ENCODE measurements at regions not wholly inside any gene's neighbourhood (a gene's known extent, or its start where the extent isn't known, plus 50 kb on each side); places are given as distances from the start of the nearest gene placed in this dataset.
"Not testable (repeated sequence)": the region's sequence is repeated elsewhere in the genome, so short reads cannot be mapped to it uniquely, and the experiment has no call there.

DNA sequence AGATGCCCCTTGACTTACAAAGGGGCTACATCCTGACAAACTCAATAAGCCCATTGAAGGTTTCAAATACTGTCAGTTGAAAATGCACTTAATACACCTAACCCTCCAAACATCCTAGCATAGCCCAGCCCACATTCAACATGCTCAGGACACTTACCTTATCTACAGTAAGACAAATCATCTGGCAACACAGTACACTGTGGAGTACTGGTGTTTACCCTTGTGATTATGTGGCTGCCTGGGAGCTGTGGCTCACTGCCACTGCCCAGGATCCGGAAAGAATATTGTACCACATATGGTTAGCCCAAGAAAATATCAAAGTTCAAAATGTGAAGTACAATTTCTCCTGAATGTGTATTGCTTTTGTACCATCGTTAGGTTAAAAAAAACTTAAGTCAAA, 562.2 kb downstream of the HTR1A start:
- no peak for TF ChIP-seq CTCF (IDR thresholded peaks at IDR 0.05; ENCODE audit: low read depth, low read length)
- no peak for TF ChIP-seq EZH2phosphoT487 (IDR thresholded peaks at IDR 0.05; ENCODE audit: low read depth)
- Histone ChIP-seq H2AFZ (ENCODE audit: low read depth, low read length) (no peak overlapping the region), H3K27ac (ENCODE audit: low read length) (no peak overlapping the region)

DNA sequence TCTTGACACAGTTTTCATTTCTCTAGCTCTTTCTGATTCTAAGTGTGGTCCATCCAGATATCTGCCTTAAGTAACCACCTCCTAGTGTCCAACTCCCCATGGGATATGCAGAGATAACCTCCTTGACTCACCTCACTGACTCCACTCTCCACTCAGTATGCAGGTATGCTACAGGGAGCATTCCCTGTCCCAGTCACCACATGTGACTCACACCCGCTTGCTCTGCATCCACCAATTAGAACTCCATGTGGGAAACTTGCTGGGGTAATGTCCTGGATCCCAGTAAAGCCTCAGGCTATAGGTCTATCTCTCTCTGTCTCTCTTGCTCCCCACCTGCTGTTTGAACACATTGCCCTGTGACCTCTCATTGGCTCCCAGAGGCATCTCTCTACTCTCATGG, 563.9 kb downstream of the HTR1A start:
- TF ChIP-seq CTCF (IDR thresholded peaks at IDR 0.05; ENCODE audit: low read depth, low read length) (no peak), EZH2phosphoT487 (IDR thresholded peaks at IDR 0.05; ENCODE audit: low read depth) (no peak)
- no peak overlapping the region for H3K4me3 ChIP-seq (ENCODE audit: low read length)
- no peaks in the 10 kb centered on the region for H3K79me2 ChIP-seq (ENCODE audit: low read length)
- no peak overlapping the region for H3K27ac ChIP-seq (ENCODE audit: low read length)
- H3K9ac ChIP-seq (ENCODE audit: low read length): no peak overlapping the region
- no peak overlapping the region for H3K4me2 ChIP-seq (ENCODE audit: low read length)
- H3K4me1 ChIP-seq (ENCODE audit: low read length): no peaks in the 10 kb centered on the region
- no peaks in the 10 kb centered on the region for H3K9me3 ChIP-seq (ENCODE audit: insufficient read depth, low read length)
- no peaks in the 10 kb centered on the region for H3K36me3 ChIP-seq (replicated peaks; ENCODE audit: low read depth, low read length)
- no peaks in the 10 kb centered on the region for H3K27me3 ChIP-seq (ENCODE audit: low read depth, low read length)
- H4K20me1 ChIP-seq (ENCODE audit: insufficient read depth, low read length): no peaks in the 10 kb centered on the region
- no peak overlapping the region for H2AFZ ChIP-seq (ENCODE audit: low read depth, low read length)

More for the DNA sequence above, 562.2 kb downstream of the HTR1A start:
- H3K27me3 ChIP-seq (ENCODE audit: low read depth, low read length): no peaks in the 10 kb centered on the region
- H3K9me3 ChIP-seq (ENCODE audit: insufficient read depth, low read length): no peaks in the 10 kb centered on the region
- no peak overlapping the region for H3K9ac ChIP-seq (ENCODE audit: low read length)
- no peaks in the 10 kb centered on the region for H3K36me3 ChIP-seq (replicated peaks; ENCODE audit: low read depth, low read length)
- H3K4me3 ChIP-seq (ENCODE audit: low read length): no peak overlapping the region
- H4K20me1 ChIP-seq (ENCODE audit: insufficient read depth, low read length): no peaks in the 10 kb centered on the region
- H3K4me2 ChIP-seq (ENCODE audit: low read length): no peak overlapping the region
- H3K4me1 ChIP-seq (ENCODE audit: low read length): no peaks in the 10 kb centered on the region
- no peaks in the 10 kb centered on the region for H3K79me2 ChIP-seq (ENCODE audit: low read length)

DNA sequence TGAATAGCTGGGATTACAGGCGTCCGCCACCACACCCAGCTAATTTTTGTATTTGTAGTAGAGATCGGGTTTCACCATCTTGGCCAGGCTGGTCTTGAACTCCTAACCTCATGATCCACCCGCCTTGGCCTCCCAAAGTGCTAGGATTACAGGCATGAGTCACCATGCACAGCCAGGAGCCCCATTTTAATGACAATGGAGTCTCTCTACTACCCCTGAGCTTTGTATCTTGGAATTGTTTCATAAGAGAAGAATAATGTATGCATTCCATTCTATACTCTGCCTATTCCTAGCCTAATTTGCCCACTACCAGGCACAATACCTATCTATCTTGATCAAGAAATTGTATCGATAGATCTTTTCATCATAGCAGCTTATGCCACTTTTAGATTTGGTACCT, 574.1 kb downstream of the HTR1A start:
- not testable (repeated sequence) for H4K20me1 ChIP-seq (ENCODE audit: insufficient read depth, low read length); H3K4me2 ChIP-seq (ENCODE audit: low read length); H3K9ac ChIP-seq (ENCODE audit: low read length); H3K36me3 ChIP-seq (replicated peaks; ENCODE audit: low read depth, low read length); H3K27ac ChIP-seq (ENCODE audit: low read length); H3K79me2 ChIP-seq (ENCODE audit: low read length); H3K4me3 ChIP-seq (ENCODE audit: low read length); H3K9me3 ChIP-seq (ENCODE audit: insufficient read depth, low read length); H3K4me1 ChIP-seq (ENCODE audit: low read length); H3K27me3 ChIP-seq (ENCODE audit: low read depth, low read length); H2AFZ ChIP-seq (ENCODE audit: low read depth, low read length)

DNA sequence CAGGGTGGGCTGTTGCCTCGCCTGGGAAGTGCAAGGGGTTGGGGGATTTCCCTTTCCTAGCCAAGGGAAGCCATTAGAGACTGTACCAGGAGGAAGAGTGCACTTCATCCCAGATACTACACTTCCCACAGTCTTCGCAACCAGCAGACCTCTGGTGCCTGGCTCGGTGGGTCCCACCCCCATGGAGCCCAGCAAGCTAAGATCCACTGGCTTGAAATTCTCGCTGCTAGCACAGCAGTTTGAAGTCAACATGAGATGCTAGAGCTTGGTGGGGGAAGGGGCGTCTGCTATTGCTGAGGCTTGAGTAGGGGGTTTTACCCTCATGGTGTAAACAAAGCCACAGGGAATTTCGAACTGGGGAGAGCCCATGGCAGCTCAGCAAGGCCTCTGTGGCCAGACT, 586.4 kb downstream of the HTR1A start:
- no peak overlapping the region for H2AFZ ChIP-seq (ENCODE audit: low read depth, low read length)
- H3K36me3 ChIP-seq (replicated peaks; ENCODE audit: low read depth, low read length): no peaks in the 10 kb centered on the region
- no peak overlapping the region for H3K9ac ChIP-seq (ENCODE audit: low read length)
- no peaks in the 10 kb centered on the region for H3K9me3 ChIP-seq (ENCODE audit: insufficient read depth, low read length)
- no peaks in the 10 kb centered on the region for H3K27me3 ChIP-seq (ENCODE audit: low read depth, low read length)
- no peak overlapping the region for H3K4me3 ChIP-seq (ENCODE audit: low read length)
- no peak for TF ChIP-seq CTCF (IDR thresholded peaks at IDR 0.05; ENCODE audit: low read depth, low read length)
- TF ChIP-seq EZH2phosphoT487 (IDR thresholded peaks at IDR 0.05; ENCODE audit: low read depth): no peak
- no peaks in the 10 kb centered on the region for H3K79me2 ChIP-seq (ENCODE audit: low read length)
- no peaks in the 10 kb centered on the region for H3K4me1 ChIP-seq (ENCODE audit: low read length)
- no peak overlapping the region for H3K27ac ChIP-seq (ENCODE audit: low read length)
- no peak overlapping the region for H3K4me2 ChIP-seq (ENCODE audit: low read length)
- no peaks in the 10 kb centered on the region for H4K20me1 ChIP-seq (ENCODE audit: insufficient read depth, low read length)

GRCh38 chr5:63374085-63374484, 588.2 kb downstream of the HTR1A start:
- TF ChIP-seq EZH2phosphoT487 (IDR thresholded peaks at IDR 0.05; ENCODE audit: low read depth): no peak
- TF ChIP-seq CTCF (IDR thresholded peaks at IDR 0.05; ENCODE audit: low read depth, low read length): no peak
- Histone ChIP-seq H2AFZ (ENCODE audit: low read depth, low read length) (no peak overlapping the region), H3K79me2 (ENCODE audit: low read length) (no peaks in the 10 kb centered on the region), H3K4me3 (ENCODE audit: low read length) (no peak overlapping the region), H3K27me3 (ENCODE audit: low read depth, low read length) (no peaks in the 10 kb centered on the region), H3K4me2 (ENCODE audit: low read length) (no peak overlapping the region), H4K20me1 (ENCODE audit: insufficient read depth, low read length) (no peaks in the 10 kb centered on the region), H3K9ac (ENCODE audit: low read length) (no peak overlapping the region), H3K36me3 (replicated peaks; ENCODE audit: low read depth, low read length) (no peaks in the 10 kb centered on the region), H3K4me1 (ENCODE audit: low read length) (no peaks in the 10 kb centered on the region), H3K9me3 (ENCODE audit: insufficient read depth, low read length) (no peaks in the 10 kb centered on the region), H3K27ac (ENCODE audit: low read length) (no peak overlapping the region)
